ENCODE measurements at regions not wholly inside any gene's neighbourhood (a gene's known extent, or its start where the extent isn't known, plus 50 kb on each side); places are given as distances from the start of the nearest gene placed in this dataset.

DNA sequence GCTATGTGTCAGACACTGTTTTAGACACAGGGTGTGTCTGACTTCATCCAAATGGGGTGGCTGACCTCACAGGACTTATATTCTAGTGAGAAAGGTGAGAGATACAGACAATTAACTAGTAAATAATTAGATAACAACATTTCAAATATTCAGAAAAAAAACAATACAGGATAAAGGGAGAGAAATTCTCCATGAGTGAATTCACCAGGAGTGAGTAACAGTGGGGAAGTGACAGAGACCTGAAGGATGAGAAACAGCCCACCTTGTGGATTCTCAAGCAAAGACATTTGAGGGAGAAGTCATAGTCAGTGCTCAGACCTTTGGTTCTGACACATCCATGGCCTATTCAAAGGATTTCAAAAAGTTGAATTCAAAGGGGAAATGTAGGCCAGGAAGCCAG, 627.9 kb downstream of the IQCM start:
- no peaks in the 10 kb centered on the region for H3K9me3 ChIP-seq (replicated peaks; ENCODE audit: control insufficient read depth, insufficient read depth, low read length)
- POLR2A ChIA-PET, result no interaction called here
- H3K4me1 ChIP-seq (ENCODE audit: control insufficient read depth, insufficient read depth, low read length), result no peaks in the 10 kb centered on the region
- H3K4me2 ChIP-seq (ENCODE audit: control insufficient read depth, insufficient read depth), result no peak overlapping the region
- H4K20me1 ChIP-seq (ENCODE audit: control insufficient read depth, insufficient read depth), result no peaks in the 10 kb centered on the region
- CTCF ChIA-PET, result no interaction called here
- no TSS peak for BruUV-seq (replicated peaks)
- H3K9ac ChIP-seq (ENCODE audit: control insufficient read depth, insufficient read depth, low read length), result no peak overlapping the region
- TF ChIP-seq MYB (IDR thresholded peaks at IDR 0.05; ENCODE audit: borderline replicate concordance, low read depth, low read length) (no peak), PAX8 (IDR thresholded peaks at IDR 0.05) (no peak), MLLT1 (IDR thresholded peaks at IDR 0.05) (no peak), RBBP5 (conservative IDR thresholded peaks at IDR 0.05) (no peak), HDAC2 (IDR thresholded peaks at IDR 0.05) (no peak), MEF2A (IDR thresholded peaks at IDR 0.05; ENCODE audit: insufficient read depth, low read depth, low read length) (no peak), IRF4 (IDR thresholded peaks at IDR 0.05; ENCODE audit: low read depth, low read length) (no peak), BRCA1 (IDR thresholded peaks at IDR 0.05; ENCODE audit: low read depth, low read length) (no peak), ZNF217 (IDR thresholded peaks at IDR 0.05) (no peak), ELK1 (IDR thresholded peaks at IDR 0.05; ENCODE audit: low read depth, low read length) (no peak), SUZ12 (IDR thresholded peaks at IDR 0.05; ENCODE audit: unreplicated experiment) (no peak), TCF7 (IDR thresholded peaks at IDR 0.05; ENCODE audit: borderline replicate concordance) (no peak), STAT1 (conservative IDR thresholded peaks at IDR 0.05) (no peak), ZNF207 (IDR thresholded peaks at IDR 0.05; ENCODE audit: borderline replicate concordance) (no peak), TARDBP (IDR thresholded peaks at IDR 0.05; ENCODE audit: borderline replicate concordance) (no peak), NFYA (IDR thresholded peaks at IDR 0.05; ENCODE audit: borderline replicate concordance, low read depth, low read length) (no peak)
- TF ChIP-seq, protein P1, sequence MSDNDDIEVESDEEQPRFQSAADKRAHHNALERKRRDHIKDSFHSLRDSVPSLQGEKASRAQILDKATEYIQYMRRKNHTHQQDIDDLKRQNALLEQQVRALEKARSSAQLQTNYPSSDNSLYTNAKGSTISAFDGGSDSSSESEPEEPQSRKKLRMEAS (IDR thresholded peaks at IDR 0.05; ENCODE audit: low read depth, low read length), result no peak
- TF ChIP-seq, protein P2, sequence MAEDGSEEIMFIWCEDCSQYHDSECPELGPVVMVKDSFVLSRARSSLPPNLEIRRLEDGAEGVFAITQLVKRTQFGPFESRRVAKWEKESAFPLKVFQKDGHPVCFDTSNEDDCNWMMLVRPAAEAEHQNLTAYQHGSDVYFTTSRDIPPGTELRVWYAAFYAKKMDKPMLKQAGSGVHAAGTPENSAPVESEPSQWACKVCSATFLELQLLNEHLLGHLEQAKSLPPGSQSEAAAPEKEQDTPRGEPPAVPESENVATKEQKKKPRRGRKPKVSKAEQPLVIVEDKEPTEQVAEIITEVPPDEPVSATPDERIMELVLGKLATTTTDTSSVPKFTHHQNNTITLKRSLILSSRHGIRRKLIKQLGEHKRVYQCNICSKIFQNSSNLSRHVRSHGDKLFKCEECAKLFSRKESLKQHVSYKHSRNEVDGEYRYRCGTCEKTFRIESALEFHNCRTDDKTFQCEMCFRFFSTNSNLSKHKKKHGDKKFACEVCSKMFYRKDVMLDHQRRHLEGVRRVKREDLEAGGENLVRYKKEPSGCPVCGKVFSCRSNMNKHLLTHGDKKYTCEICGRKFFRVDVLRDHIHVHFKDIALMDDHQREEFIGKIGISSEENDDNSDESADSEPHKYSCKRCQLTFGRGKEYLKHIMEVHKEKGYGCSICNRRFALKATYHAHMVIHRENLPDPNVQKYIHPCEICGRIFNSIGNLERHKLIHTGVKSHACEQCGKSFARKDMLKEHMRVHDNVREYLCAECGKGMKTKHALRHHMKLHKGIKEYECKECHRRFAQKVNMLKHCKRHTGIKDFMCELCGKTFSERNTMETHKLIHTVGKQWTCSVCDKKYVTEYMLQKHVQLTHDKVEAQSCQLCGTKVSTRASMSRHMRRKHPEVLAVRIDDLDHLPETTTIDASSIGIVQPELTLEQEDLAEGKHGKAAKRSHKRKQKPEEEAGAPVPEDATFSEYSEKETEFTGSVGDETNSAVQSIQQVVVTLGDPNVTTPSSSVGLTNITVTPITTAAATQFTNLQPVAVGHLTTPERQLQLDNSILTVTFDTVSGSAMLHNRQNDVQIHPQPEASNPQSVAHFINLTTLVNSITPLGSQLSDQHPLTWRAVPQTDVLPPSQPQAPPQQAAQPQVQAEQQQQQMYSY (CRISPR knock-in tag; IDR thresholded peaks at IDR 0.05), result no peak
- DNase-seq (ENCODE audit: low read depth, low spot score) (no peak), ATAC-seq (no peak), FAIRE-seq (no peak)
- in situ Hi-C loops (cut with MboI) (no loop called here), intact Hi-C loops (cut with micrococcal nuclease; ENCODE audit: unreplicated experiment) (loop anchor here (10.0 kb wide), 1 partner anchor 193 kb away; no protein-coding TSS in a partner anchor)
- H3K4me3 ChIP-seq, result no peak overlapping the region
- no peak overlapping the region for H2AFZ ChIP-seq (ENCODE audit: control insufficient read depth, low read depth, low read length)
- SMC1A ChIA-PET (ENCODE audit: uncharacterized antibody, unreplicated experiment), result interaction anchor here (0.6 kb wide), 1 partner anchor 64 kb away, joined by 3 read pairs; no protein-coding TSS in a partner anchor
- no peak overlapping the region for H3K27ac ChIP-seq (ENCODE audit: control insufficient read depth, insufficient read depth)
- H3K27me3 ChIP-seq (replicated peaks in 1 of 2; ENCODE audit: control insufficient read depth in 2 of 2, insufficient read depth in 2 of 2, low read length in 1 of 2), result no peaks in the 10 kb centered on the region
- H3K79me2 ChIP-seq (ENCODE audit: control insufficient read depth, insufficient read depth, low read length), result no peaks in the 10 kb centered on the region
- H3K36me3 ChIP-seq (ENCODE audit: control insufficient read depth in 2 of 2, insufficient read depth in 2 of 2, low read length in 1 of 2), result no peaks in the 10 kb centered on the region
- RAD21 ChIA-PET (ENCODE audit: unreplicated experiment), result no interaction called here

All from GM12878 (cell line).